ENCODE measurements at regions not wholly inside any gene's neighbourhood (a gene's known extent, or its start where the extent isn't known, plus 50 kb on each side); places are given as distances from the start of the nearest gene placed in this dataset.

DNA sequence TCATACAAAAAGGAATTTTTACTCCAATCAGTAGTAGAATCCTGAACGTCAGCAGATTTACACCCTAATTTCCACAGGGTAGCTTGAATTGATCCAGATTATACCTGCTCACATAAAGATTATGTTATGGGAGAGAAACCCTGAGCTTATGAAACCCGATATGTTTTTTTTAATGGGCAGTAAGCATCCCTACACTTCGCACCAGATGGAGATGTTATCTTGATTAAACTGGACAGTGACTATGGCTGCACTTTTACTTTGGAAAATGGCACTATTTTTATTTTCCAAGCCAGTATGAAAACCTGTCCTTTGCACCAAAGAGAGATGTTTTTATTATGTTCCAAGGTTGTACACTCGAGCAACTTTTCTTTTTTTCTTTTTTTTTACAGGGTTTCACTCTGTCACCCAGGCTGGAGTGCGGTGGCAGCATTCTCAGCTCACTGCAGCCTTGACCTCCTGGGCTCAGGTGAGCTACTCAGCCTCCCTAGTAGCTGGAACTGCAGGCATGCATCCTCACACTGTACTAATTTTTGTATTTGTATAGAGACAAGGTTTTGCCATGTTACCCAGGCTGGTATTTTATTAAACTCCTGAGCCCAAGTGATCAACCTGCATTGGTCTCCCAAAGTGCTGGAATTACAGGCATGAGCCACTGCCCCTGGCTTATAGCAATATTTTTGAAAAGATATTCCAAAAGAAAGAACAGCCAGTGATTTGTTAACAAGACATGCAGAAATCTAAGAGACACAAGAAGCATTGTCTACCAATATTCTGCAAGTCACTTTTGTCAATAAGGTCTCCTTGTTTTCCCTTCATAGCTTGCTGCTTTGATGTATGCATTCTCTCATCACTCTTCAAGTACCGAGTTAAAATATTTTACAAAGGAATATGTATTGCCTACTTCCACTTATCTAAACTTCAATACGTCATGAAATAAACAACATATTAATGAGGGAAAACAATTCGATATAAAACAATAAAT lies 1412.6 kb downstream of the ZPLD1 start:
- DNase-seq: no peak
- no peaks in the 10 kb centered on the region for H3K27me3 ChIP-seq
- no peaks in the 10 kb centered on the region for H3K36me3 ChIP-seq
- intact Hi-C loops (cut with DNase I; ENCODE audit: low total_unique reads): no loop called here
- no peaks in the 10 kb centered on the region for H3K4me1 ChIP-seq
- H3K27ac ChIP-seq: no peak overlapping the region
- H3K4me3 ChIP-seq: no peak overlapping the region
- TF ChIP-seq, protein P1, sequence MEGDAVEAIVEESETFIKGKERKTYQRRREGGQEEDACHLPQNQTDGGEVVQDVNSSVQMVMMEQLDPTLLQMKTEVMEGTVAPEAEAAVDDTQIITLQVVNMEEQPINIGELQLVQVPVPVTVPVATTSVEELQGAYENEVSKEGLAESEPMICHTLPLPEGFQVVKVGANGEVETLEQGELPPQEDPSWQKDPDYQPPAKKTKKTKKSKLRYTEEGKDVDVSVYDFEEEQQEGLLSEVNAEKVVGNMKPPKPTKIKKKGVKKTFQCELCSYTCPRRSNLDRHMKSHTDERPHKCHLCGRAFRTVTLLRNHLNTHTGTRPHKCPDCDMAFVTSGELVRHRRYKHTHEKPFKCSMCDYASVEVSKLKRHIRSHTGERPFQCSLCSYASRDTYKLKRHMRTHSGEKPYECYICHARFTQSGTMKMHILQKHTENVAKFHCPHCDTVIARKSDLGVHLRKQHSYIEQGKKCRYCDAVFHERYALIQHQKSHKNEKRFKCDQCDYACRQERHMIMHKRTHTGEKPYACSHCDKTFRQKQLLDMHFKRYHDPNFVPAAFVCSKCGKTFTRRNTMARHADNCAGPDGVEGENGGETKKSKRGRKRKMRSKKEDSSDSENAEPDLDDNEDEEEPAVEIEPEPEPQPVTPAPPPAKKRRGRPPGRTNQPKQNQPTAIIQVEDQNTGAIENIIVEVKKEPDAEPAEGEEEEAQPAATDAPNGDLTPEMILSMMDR (IDR thresholded peaks at IDR 0.05): no peak
- TF ChIP-seq POLR2A (IDR thresholded peaks at IDR 0.05): no peak
- no peaks in the 10 kb centered on the region for H3K9me3 ChIP-seq

DNA sequence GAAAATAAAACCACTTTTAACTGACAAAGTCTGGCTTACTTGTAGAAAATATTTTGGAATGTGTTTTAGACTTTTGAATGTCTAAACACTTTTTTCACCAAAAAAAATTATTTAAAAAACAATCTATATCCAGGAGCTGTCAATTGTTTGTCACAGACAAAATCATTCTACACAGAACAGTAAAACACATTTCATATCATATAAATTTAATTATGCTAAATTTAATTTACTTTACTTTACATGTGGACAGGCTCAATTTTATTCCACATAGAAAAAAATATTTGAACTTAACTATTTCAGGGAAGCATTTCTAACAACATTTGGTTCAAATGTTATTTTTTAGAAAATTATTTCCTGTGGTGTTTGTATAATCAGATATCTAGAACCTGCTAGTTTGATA lies 1417.0 kb downstream of the ZPLD1 start:
- Histone ChIP-seq H3K4me1 (no peaks in the 10 kb centered on the region), H3K4me3 (no peak overlapping the region), H3K27me3 (no peaks in the 10 kb centered on the region), H3K36me3 (no peaks in the 10 kb centered on the region), H3K9me3 (no peaks in the 10 kb centered on the region), H3K27ac (no peak overlapping the region)
- no peak for DNase-seq
- intact Hi-C loops (cut with DNase I; ENCODE audit: low total_unique reads): no loop called here
- TF ChIP-seq, protein P1 (IDR thresholded peaks at IDR 0.05): no peak
- no peak for TF ChIP-seq POLR2A (IDR thresholded peaks at IDR 0.05)

DNA sequence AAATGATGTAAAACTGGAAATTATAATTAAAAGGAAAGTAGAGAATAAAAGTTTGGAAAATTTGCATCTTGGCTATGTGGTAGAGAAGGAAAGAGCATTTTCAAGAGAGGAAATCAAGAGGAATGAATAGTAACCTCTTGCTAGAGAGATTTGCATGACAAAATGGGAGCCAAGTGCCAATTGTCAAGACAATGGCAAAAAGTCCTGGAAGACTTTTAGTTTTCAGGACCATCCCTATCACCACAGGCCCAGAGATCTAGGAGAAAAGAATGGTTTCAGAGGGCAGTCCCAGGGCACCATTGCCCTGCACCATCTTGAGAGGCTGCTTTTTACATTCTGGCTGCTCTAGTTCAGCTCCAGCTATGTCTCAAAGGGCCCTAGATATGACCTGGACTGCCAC lies 1427.6 kb downstream of the ZPLD1 start:
- H3K27me3 ChIP-seq: no peaks in the 10 kb centered on the region

DNA sequence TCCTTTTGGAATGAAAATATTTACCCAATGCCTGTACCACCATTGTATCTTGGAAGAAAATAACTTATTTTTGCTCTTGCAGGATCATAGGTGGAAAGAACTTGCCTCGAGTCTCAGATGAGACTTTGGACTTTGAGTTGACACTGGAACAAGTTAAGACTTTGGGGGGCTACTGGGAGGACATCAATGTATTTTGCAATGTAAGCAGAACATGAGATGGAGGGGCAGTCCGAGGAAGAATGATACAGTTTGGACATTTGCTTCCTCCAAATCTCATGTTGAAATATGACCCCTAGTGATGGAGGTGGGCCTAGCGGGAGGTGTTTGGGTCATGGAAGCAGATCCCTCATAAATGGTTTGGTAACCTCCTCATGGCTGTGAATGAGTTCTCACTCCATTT lies 1428.6 kb downstream of the ZPLD1 start:
- Histone ChIP-seq H3K27ac (no peak overlapping the region), H3K4me1 (no peaks in the 10 kb centered on the region), H3K36me3 (no peaks in the 10 kb centered on the region), H3K4me3 (no peak overlapping the region), H3K9me3 (no peaks in the 10 kb centered on the region), H3K27me3 (no peaks in the 10 kb centered on the region)
- DNase-seq: no peak
- TF ChIP-seq, protein P1 (IDR thresholded peaks at IDR 0.05): no peak
- no peak for TF ChIP-seq POLR2A (IDR thresholded peaks at IDR 0.05)
- intact Hi-C loops (cut with DNase I; ENCODE audit: low total_unique reads): no loop called here

More for the DNA sequence above, 1427.6 kb downstream of the ZPLD1 start:
- Histone ChIP-seq H3K9me3 (no peaks in the 10 kb centered on the region), H3K4me1 (no peaks in the 10 kb centered on the region), H3K27ac (no peak overlapping the region), H3K4me3 (no peak overlapping the region), H3K36me3 (no peaks in the 10 kb centered on the region)
- intact Hi-C loops (cut with DNase I; ENCODE audit: low total_unique reads): no loop called here
- DNase-seq: no peak
- TF ChIP-seq, protein P1 (IDR thresholded peaks at IDR 0.05): no peak
- no peak for TF ChIP-seq POLR2A (IDR thresholded peaks at IDR 0.05)

DNA sequence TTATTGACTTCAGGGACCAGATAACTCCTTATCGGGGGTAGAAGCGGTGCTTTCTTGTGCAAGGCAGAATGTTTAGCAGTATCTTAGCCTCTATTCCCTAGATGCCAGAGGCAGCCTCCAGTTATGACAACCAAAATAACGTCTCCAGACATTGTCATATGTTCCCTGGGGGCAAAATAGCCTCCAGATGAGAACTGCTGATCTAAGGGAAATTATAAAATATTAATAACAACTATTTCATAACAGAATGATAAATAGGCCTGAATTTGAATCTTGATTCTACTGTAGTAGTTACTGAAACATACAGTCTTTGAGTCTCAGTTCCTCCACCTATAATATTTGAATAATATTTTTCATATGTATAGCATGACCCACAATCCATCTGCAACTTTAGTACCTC lies 1431.3 kb downstream of the ZPLD1 start:
- H3K4me1 ChIP-seq: no peaks in the 10 kb centered on the region

More for the DNA sequence above, 1431.3 kb downstream of the ZPLD1 start:
- Histone ChIP-seq H3K36me3 (no peaks in the 10 kb centered on the region), H3K27me3 (no peaks in the 10 kb centered on the region), H3K9me3 (no peaks in the 10 kb centered on the region), H3K4me3 (no peak overlapping the region), H3K27ac (no peak overlapping the region)
- no peak for DNase-seq
- intact Hi-C loops (cut with DNase I; ENCODE audit: low total_unique reads): no loop called here
- TF ChIP-seq POLR2A (IDR thresholded peaks at IDR 0.05): no peak
- TF ChIP-seq, protein P1 (IDR thresholded peaks at IDR 0.05): no peak
